GM12892 (cell line): ENCODE measurements at regions not wholly inside any gene's neighbourhood (a gene's known extent, or its start where the extent isn't known, plus 50 kb on each side); places are given as distances from the start of the nearest gene placed in this dataset.

ENCODE experiments used
- POLR2A ChIP-seq: IDR thresholded peaks from 2 replicates; pipeline ENCODE4 v1.6.1; 2011; ENCODE audit warnings: low read depth, low read length, control low read depth
- TAF1 ChIP-seq: IDR thresholded peaks from 2 replicates; pipeline ENCODE4 v1.6.1; 2011; ENCODE audit warnings: low read depth, mild to moderate bottlenecking, control low read depth, low read length, borderline replicate concordance

DNA sequence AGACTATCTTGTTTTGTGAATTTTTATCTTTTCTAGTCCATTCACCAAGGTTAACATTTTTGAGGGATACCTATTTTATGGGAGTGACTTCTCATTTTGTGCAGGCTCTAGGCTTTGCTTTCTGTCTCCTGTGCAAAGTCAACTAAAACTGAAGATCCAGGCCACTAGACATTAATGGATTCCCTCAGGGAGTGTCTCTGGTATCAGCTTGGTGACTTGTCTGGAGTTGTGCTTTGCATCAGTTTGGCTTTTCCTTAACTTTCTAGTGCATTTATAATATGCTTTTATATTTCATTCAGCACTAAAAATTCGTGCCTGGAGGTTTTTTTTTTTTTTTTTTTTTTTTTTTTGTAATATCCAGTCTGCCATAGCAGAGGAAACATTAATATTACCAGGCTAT lies 144.2 kb downstream of the YIPF5 start:
- no peak for TF ChIP-seq POLR2A
- no peak for TF ChIP-seq TAF1
